ENCODE measurements at regions not wholly inside any gene's neighbourhood (a gene's known extent, or its start where the extent isn't known, plus 50 kb on each side); places are given as distances from the start of the nearest gene placed in this dataset.

- no peak for DNase-seq (ENCODE audit: low read depth)
- TF ChIP-seq, protein P1, sequence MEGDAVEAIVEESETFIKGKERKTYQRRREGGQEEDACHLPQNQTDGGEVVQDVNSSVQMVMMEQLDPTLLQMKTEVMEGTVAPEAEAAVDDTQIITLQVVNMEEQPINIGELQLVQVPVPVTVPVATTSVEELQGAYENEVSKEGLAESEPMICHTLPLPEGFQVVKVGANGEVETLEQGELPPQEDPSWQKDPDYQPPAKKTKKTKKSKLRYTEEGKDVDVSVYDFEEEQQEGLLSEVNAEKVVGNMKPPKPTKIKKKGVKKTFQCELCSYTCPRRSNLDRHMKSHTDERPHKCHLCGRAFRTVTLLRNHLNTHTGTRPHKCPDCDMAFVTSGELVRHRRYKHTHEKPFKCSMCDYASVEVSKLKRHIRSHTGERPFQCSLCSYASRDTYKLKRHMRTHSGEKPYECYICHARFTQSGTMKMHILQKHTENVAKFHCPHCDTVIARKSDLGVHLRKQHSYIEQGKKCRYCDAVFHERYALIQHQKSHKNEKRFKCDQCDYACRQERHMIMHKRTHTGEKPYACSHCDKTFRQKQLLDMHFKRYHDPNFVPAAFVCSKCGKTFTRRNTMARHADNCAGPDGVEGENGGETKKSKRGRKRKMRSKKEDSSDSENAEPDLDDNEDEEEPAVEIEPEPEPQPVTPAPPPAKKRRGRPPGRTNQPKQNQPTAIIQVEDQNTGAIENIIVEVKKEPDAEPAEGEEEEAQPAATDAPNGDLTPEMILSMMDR (IDR thresholded peaks at IDR 0.05; ENCODE audit: insufficient read depth, low read depth, low read length, missing control alignments): no peak
- no peak overlapping the region for H3K4me3 ChIP-seq (ENCODE audit: low read depth, low read length)
Observed at GRCh38 chr14:85413836-85414526, 116.0 kb upstream of the FLRT2 start.

DNA sequence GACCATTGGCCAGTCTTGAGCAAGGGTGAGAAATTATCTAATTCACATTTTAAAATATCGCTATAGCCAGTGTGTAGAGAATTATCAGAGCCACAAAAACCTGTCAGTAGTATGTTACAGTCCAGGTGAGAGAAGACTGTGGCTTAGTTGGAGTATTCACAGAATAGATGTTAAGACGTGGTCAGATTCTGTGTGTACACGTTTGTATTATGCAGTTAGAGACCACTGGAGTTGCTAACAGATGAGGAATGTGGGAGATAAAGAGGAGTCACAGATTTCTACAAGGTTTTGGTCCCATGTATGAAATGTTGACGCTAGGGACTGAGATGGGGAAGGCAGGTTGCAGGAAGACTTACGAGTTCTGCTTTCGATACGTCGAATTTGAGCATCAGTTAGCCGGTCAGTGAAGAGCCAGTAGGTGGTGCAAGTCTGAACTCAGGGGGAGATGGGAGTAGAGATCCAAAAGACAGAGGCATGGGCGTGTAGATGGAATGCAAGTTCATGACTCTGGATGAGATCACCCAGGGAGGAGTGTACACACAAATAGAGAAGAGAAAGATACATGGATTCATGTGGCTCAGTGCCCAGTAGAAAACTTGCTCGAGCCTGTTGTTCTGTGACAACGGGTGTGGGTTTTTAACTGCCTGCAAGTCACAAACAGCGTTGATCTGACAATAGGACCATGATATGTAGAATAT is 114.8 kb upstream of the FLRT2 start:
- DNase-seq (ENCODE audit: low read depth): no peak
- TF ChIP-seq, protein P1 (IDR thresholded peaks at IDR 0.05; ENCODE audit: insufficient read depth, low read depth, low read length, missing control alignments): no peak
- H3K4me3 ChIP-seq (ENCODE audit: low read depth, low read length): no peak overlapping the region

DNA sequence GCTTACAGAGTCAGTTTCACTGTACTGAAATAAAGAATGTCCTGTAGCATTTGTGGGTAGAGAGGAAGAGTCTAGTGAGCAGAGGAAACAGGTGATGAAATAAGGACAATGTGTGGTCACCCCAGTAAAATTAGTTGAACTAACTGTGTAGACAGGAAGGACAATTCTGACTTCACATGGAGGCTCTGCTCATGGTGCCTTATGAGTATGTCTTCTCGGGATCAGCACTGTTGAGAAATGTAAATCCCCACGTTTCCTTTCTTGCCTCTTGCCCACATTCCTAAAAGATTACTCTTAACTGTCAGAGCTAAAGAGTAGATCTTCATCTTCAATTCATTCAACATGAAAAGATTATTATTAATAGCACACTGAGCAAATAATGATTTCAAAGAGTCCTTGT is 113.2 kb upstream of the FLRT2 start:
- TF ChIP-seq, protein P1 (IDR thresholded peaks at IDR 0.05; ENCODE audit: insufficient read depth, low read depth, low read length, missing control alignments): no peak
- no peak overlapping the region for H3K4me3 ChIP-seq (ENCODE audit: low read depth, low read length)
- DNase-seq (ENCODE audit: low read depth): no peak

GRCh38 chr14:85417396-85417795 is 112.5 kb upstream of the FLRT2 start:
- TF ChIP-seq, protein P1 (IDR thresholded peaks at IDR 0.05; ENCODE audit: insufficient read depth, low read depth, low read length, missing control alignments): no peak
- DNase-seq (ENCODE audit: low read depth): no peak
- no peak overlapping the region for H3K4me3 ChIP-seq (ENCODE audit: low read depth, low read length)

GRCh38 chr14:85418721-85419120 is 111.2 kb upstream of the FLRT2 start:
- TF ChIP-seq, protein P1 (IDR thresholded peaks at IDR 0.05; ENCODE audit: insufficient read depth, low read depth, low read length, missing control alignments): no peak
- no peak for DNase-seq (ENCODE audit: low read depth)
- no peak overlapping the region for H3K4me3 ChIP-seq (ENCODE audit: low read depth, low read length)

DNA sequence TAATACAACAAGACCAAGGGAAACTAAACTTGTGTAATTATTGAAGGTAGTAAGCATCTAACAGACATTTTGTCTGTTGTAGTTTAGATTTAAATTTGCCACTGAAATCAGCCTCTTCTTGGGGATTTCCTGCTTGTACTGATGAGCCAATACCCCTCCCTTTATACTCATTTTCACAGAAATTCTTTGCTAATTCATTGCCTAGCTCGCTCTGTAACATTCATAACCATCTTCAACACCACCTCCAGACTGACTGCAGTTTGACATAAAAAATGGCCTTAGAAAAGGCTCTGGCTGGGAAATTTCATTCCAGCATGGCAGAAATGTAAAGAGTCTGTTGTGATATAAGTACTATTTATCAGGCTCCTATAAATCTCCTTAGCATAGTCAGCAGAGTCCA is 109.7 kb upstream of the FLRT2 start:
- no peak overlapping the region for H3K4me3 ChIP-seq (ENCODE audit: low read depth, low read length)
- TF ChIP-seq, protein P1 (IDR thresholded peaks at IDR 0.05; ENCODE audit: insufficient read depth, low read depth, low read length, missing control alignments): no peak
- DNase-seq (ENCODE audit: low read depth): no peak

All from GM12865 (cell line).